ENCODE measurements at regions not wholly inside any gene's neighbourhood (a gene's known extent, or its start where the extent isn't known, plus 50 kb on each side); places are given as distances from the start of the nearest gene placed in this dataset.

GRCh38 chr5:167228134-167228533 is 1063.3 kb upstream of the WWC1 start:
- TF ChIP-seq BACH2 (CRISPR knock-in tag; IDR thresholded peaks at IDR 0.05; ENCODE audit: borderline replicate concordance) (no peak), TOX (CRISPR knock-in tag; IDR thresholded peaks at IDR 0.05; ENCODE audit: borderline replicate concordance) (no peak), PATZ1 (CRISPR knock-in tag; IDR thresholded peaks at IDR 0.05; ENCODE audit: borderline replicate concordance) (no peak), TSHZ2 (CRISPR knock-in tag; IDR thresholded peaks at IDR 0.05) (no peak), ZC3H10 (CRISPR knock-in tag; IDR thresholded peaks at IDR 0.05) (no peak)

Data from SK-N-SH treated with all-trans-retinoic acid at 6 μM for 48 hours (cell line).